ENCODE measurements at regions not wholly inside any gene's neighbourhood (a gene's known extent, or its start where the extent isn't known, plus 50 kb on each side); places are given as distances from the start of the nearest gene placed in this dataset.

DNA sequence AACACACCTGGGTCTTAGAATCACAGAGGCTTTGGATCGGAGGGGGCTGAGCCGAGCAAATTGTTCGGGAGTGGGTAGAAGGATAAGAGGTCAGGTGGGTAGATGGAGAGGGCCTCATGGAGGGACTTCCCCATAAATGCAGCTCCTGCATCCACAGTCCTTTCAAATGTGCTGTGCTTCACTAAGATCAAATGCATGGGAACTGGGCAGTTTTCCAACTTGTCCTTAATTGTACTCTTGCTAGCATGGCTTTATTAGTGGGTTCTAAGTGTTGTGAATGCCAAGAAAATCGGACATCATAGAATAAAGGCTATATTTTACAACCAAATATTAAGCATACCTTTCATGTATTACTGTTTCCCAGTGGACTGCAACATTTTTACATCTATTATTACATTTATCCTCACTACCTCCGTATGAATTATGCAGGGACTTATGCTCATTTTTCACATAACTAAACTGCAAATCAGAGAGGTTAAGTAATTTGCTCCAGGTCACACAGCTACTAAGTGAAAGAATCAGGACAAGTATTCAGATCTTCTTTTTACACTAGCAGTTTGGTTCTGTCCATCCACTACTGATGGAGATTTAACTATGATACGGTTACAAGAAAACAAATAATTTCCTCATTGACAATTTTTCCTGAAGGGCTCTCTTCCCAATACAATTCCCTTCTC lies 174.5 kb upstream of the RUNX1 start:
- no peaks in the 10 kb centered on the region for H3K27me3 ChIP-seq
- WGBS, 2 donors, result 70 to 71% methylated on average over 6 of the region's 6 CpGs
- intact Hi-C loops (cut with DNase I), result no loop called here

DNA sequence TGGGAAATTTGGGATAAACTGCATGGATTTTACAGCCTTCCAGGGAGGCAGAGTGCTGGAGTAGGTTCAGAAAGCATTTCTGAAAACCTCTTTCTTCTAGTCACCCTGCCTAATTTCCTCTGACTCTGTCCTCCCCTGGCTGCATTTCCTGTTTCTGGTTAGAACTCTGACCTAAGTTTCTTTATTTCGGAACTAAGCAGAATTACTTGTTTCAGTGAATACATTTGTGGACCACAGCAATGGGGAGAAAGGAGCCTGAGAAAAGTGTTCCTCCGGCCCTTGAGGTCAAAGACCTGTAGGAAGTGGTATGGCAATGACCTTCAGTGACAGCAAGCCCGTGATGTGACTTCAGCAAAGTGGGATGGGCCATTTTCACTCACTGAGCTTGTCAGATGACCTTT lies 173.4 kb upstream of the RUNX1 start:
- 43 to 48% methylated on average over 3 of the region's 3 CpGs for WGBS, 2 donors
- no peaks in the 10 kb centered on the region for H3K9me3 ChIP-seq
- H3K36me3 ChIP-seq, result no peaks in the 10 kb centered on the region
- H3K27ac ChIP-seq, result no peak overlapping the region
- DNase-seq, result no peak
- H3K27me3 ChIP-seq, result no peaks in the 10 kb centered on the region
- TF ChIP-seq, protein P1, sequence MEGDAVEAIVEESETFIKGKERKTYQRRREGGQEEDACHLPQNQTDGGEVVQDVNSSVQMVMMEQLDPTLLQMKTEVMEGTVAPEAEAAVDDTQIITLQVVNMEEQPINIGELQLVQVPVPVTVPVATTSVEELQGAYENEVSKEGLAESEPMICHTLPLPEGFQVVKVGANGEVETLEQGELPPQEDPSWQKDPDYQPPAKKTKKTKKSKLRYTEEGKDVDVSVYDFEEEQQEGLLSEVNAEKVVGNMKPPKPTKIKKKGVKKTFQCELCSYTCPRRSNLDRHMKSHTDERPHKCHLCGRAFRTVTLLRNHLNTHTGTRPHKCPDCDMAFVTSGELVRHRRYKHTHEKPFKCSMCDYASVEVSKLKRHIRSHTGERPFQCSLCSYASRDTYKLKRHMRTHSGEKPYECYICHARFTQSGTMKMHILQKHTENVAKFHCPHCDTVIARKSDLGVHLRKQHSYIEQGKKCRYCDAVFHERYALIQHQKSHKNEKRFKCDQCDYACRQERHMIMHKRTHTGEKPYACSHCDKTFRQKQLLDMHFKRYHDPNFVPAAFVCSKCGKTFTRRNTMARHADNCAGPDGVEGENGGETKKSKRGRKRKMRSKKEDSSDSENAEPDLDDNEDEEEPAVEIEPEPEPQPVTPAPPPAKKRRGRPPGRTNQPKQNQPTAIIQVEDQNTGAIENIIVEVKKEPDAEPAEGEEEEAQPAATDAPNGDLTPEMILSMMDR (IDR thresholded peaks at IDR 0.05), result no peak
- ATAC-seq, result peak in 1 of 4 donors; percentile 56
- H3K4me3 ChIP-seq, result no peak overlapping the region
- FAIRE-seq, result no peak
- intact Hi-C loops (cut with DNase I), result no loop called here
- no peaks in the 10 kb centered on the region for H3K4me1 ChIP-seq

More for the DNA sequence above, 174.5 kb upstream of the RUNX1 start:
- no peak overlapping the region for H3K4me3 ChIP-seq
- no peaks in the 10 kb centered on the region for H3K4me1 ChIP-seq
- H3K27ac ChIP-seq, result no peak overlapping the region
- no peak for FAIRE-seq
- no peak for DNase-seq
- no peak for ATAC-seq
- H3K36me3 ChIP-seq, result no peaks in the 10 kb centered on the region
- TF ChIP-seq, protein P1 (IDR thresholded peaks at IDR 0.05), result no peak
- H3K9me3 ChIP-seq, result no peaks in the 10 kb centered on the region

DNA sequence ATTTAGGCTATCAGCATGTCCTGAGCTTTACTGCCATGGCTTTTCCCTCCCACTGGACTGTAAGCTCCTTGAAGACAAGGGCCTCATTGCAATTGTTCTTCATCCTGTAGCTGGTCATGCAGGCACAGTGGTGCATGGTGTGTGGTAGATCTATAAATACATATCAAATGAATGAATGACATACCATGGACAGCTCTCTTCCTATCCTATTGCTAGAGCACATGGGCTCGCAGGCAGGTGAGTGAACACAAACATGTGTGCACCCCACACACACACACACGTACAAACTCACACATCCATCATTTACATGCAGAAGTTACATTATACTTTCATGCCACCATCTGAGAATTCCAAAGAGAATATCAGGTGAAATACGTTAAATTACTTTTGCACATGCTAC lies 172.9 kb upstream of the RUNX1 start:
- FAIRE-seq (no peak), DNase-seq (no peak), ATAC-seq (peak in 1 of 4 donors; percentile 12)
- H3K4me1 ChIP-seq, result no peaks in the 10 kb centered on the region
- no peaks in the 10 kb centered on the region for H3K27me3 ChIP-seq
- WGBS, 2 donors, result 77 to 80% methylated on average over 3 of the region's 3 CpGs
- no peak overlapping the region for H3K4me3 ChIP-seq
- intact Hi-C loops (cut with DNase I), result no loop called here
- no peaks in the 10 kb centered on the region for H3K9me3 ChIP-seq
- H3K36me3 ChIP-seq, result no peaks in the 10 kb centered on the region
- TF ChIP-seq, protein P1 (IDR thresholded peaks at IDR 0.05), result no peak
- H3K27ac ChIP-seq, result no peak overlapping the region

DNA sequence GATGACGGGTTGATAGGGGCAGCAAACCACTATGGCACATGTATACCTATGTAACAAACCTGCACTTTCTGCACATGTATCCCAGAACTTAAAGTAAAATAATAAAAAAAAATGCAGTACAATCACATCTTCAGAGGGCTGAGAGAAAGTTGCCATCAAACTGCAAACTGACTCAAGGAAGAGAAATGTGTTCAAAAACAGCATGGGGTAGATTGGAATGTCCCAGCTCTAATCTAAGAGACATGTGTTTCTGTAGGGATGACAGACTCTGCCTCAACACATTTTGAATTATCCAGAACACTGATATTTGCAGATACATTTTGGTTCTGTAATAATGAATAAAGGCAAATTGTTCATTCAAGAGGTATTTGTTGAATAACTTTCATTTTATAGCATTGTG lies 171.2 kb upstream of the RUNX1 start:
- DNase-seq (no peak), ATAC-seq (no peak), FAIRE-seq (no peak)
- Histone ChIP-seq H3K4me1 (no peaks in the 10 kb centered on the region), H3K27ac (no peak overlapping the region), H3K36me3 (no peaks in the 10 kb centered on the region), H3K27me3 (no peaks in the 10 kb centered on the region), H3K4me3 (no peak overlapping the region), H3K9me3 (no peaks in the 10 kb centered on the region)
- intact Hi-C loops (cut with DNase I), result no loop called here
- TF ChIP-seq, protein P1 (IDR thresholded peaks at IDR 0.05), result no peak
- 90 to 94% methylated on average over 1 of the region's 1 CpG for WGBS, 2 donors

DNA sequence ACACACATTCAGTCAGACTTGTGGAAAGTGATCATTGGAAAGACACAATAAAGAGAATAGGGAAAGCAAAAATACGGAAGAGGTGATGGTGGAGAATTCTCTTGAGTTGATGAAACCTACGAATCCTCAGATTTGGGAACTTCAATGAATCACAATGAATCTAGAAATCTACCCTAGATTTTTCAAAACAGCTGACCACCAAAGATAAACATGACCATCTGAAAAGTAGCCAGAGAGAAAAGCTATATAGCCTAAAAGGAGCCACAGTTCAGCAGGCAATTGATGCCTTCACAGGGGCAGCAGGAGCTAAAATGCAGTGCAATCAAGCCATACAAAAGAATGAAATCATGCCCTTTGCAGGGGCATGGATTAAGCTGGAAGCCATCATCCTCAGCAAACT lies 170.6 kb upstream of the RUNX1 start:
- no peaks in the 10 kb centered on the region for H3K4me1 ChIP-seq
- H3K27me3 ChIP-seq, result no peaks in the 10 kb centered on the region
- intact Hi-C loops (cut with DNase I), result no loop called here
- ATAC-seq, result no peak
- FAIRE-seq, result no peak
- TF ChIP-seq, protein P1 (IDR thresholded peaks at IDR 0.05), result no peak
- no peaks in the 10 kb centered on the region for H3K36me3 ChIP-seq
- WGBS, 2 donors, result 92 to 93% methylated on average over 2 of the region's 2 CpGs
- no peak overlapping the region for H3K4me3 ChIP-seq
- no peak for DNase-seq
- H3K27ac ChIP-seq, result no peak overlapping the region
- no peaks in the 10 kb centered on the region for H3K9me3 ChIP-seq

Measured in pancreas (tissue), 10 donors.